HepG2 (cell line): ENCODE measurements at regions not wholly inside any gene's neighbourhood (a gene's known extent, or its start where the extent isn't known, plus 50 kb on each side); places are given as distances from the start of the nearest gene placed in this dataset.

ENCODE experiments used
- ATF7-NPFF ChIP-seq: sonication (generic); formaldehyde crosslinking; IDR thresholded peaks from 2 replicates; pipeline ENCODE4 v1.8.1; 2023; ENCODE audit warnings: mild to moderate bottlenecking, low read depth, missing genetic modification reagents, moderate library complexity
- DPF2 ChIP-seq: sonication (generic); formaldehyde crosslinking; IDR thresholded peaks from 2 replicates; pipeline ENCODE4 v1.4.0; 2020; ENCODE audit warnings: mild to moderate bottlenecking, low read depth, missing genetic modification reagents, borderline replicate concordance
- HOXD1 ChIP-seq: sonication (generic); formaldehyde crosslinking; IDR thresholded peaks from 2 replicates; pipeline ENCODE4 v1.5.0; 2020; ENCODE audit warnings: missing genetic modification reagents
- KLF13 ChIP-seq: sonication (generic); formaldehyde crosslinking; IDR thresholded peaks from 2 replicates; pipeline ENCODE4 v1.4.0; 2020; ENCODE audit warnings: mild to moderate bottlenecking, missing genetic modification reagents
- MIER2 ChIP-seq: IDR thresholded peaks from 2 replicates; pipeline ENCODE4 v1.6.1; 2016; ENCODE audit warnings: missing biosample characterization, missing genetic modification reagents
- MIXL1 ChIP-seq: IDR thresholded peaks from 2 replicates; pipeline ENCODE4 v1.6.1; 2016
- NCOA1 ChIP-seq: sonication (generic); formaldehyde crosslinking; IDR thresholded peaks from 2 replicates; pipeline ENCODE4 v1.9.0; 2021; ENCODE audit warnings: missing genetic modification reagents
- NFATC3 ChIP-seq: sonication (generic); formaldehyde crosslinking; IDR thresholded peaks from 2 replicates; pipeline ENCODE4 v1.5.1; 2020; ENCODE audit warnings: mild to moderate bottlenecking, missing genetic modification reagents
- PCBP2 ChIP-seq: fragments of 200-400 bp; formaldehyde crosslinking; optimal IDR thresholded peaks from 2 replicates; pipeline ENCODE3; 2018; ENCODE audit warnings: low read length, low read depth; ENCODE audit not compliant: poor library complexity, severe bottlenecking
- SKI ChIP-seq: fragments of 450-650 bp; IDR thresholded peaks from one replicate; pipeline ENCODE4 v1.6.1; 2018; ENCODE audit warnings: mild to moderate bottlenecking; ENCODE audit not compliant: partially characterized antibody
- SNRNP70 ChIP-seq: fragments of 200-400 bp; formaldehyde crosslinking; IDR thresholded peaks from 2 replicates; pipeline ENCODE4 v1.6.1; 2017; ENCODE audit warnings: mild to moderate bottlenecking, low read depth, low read length, moderate library complexity
- UBTF ChIP-seq: sonication (generic); formaldehyde crosslinking; IDR thresholded peaks from 2 replicates; pipeline ENCODE4 v1.4.0; 2020; ENCODE audit warnings: mild to moderate bottlenecking, missing genetic modification reagents
- XBP1 ChIP-seq: sonication (generic); formaldehyde crosslinking; IDR thresholded peaks from 2 replicates; pipeline ENCODE4 v1.5.0; 2020; ENCODE audit warnings: missing genetic modification reagents
- ZBTB39 ChIP-seq: sonication (generic); formaldehyde crosslinking; IDR thresholded peaks from 2 replicates; pipeline ENCODE4 v1.5.0; 2020; ENCODE audit warnings: missing genetic modification reagents
- ZNF124 ChIP-seq: sonication (generic); formaldehyde crosslinking; IDR thresholded peaks from 2 replicates; pipeline ENCODE4 v1.4.0; 2020; ENCODE audit warnings: missing genetic modification reagents
- ZNF138 ChIP-seq: sonication (generic); formaldehyde crosslinking; IDR thresholded peaks from 2 replicates; pipeline ENCODE4 v1.5.0; 2020; ENCODE audit warnings: mild to moderate bottlenecking, low read depth, missing genetic modification reagents
- ZNF432 ChIP-seq: sonication (generic); formaldehyde crosslinking; IDR thresholded peaks from 2 replicates; pipeline ENCODE4 v1.5.0; 2020; ENCODE audit warnings: missing genetic modification reagents, mild to moderate bottlenecking, borderline replicate concordance
- ZNF441 ChIP-seq: sonication (generic); formaldehyde crosslinking; IDR thresholded peaks from 2 replicates; pipeline ENCODE4 v1.7.0; 2021; ENCODE audit warnings: missing genetic modification reagents, borderline replicate concordance
- ZNF605 ChIP-seq: sonication (generic); formaldehyde crosslinking; IDR thresholded peaks from 2 replicates; pipeline ENCODE4 v1.8.0; 2022; ENCODE audit warnings: mild to moderate bottlenecking, missing genetic modification reagents
- ZNF609 ChIP-seq: sonication (generic); formaldehyde crosslinking; IDR thresholded peaks from 2 replicates; pipeline ENCODE4 v1.4.0; 2020; ENCODE audit warnings: mild to moderate bottlenecking, missing genetic modification reagents, borderline replicate concordance
- TF ChIP-seq, protein P1 (sequence below): sonication (generic); formaldehyde crosslinking; IDR thresholded peaks from 2 replicates; pipeline ENCODE4 v1.4.0; 2020; ENCODE audit warnings: missing genetic modification reagents

DNA sequence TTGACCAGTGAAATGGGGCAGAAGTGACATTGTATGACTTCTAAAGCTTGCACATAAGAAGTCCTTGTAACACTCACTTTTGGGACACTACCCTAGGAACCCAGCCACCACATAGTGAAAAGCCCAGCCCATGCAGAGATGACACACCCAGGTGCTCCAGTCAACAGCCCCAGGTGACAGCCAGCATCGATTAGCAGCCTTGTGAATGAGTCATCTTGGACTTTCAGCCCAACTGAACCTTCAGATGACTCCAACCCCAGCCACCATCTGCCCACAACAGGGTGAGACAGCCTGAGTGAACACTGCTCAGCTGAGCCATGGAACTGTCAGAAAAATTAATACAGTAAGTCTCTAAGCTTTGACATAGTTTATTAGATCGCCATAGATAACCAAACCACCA lies 458.6 kb downstream of the ZSWIM6 start (continued):
- TF ChIP-seq, protein P1, sequence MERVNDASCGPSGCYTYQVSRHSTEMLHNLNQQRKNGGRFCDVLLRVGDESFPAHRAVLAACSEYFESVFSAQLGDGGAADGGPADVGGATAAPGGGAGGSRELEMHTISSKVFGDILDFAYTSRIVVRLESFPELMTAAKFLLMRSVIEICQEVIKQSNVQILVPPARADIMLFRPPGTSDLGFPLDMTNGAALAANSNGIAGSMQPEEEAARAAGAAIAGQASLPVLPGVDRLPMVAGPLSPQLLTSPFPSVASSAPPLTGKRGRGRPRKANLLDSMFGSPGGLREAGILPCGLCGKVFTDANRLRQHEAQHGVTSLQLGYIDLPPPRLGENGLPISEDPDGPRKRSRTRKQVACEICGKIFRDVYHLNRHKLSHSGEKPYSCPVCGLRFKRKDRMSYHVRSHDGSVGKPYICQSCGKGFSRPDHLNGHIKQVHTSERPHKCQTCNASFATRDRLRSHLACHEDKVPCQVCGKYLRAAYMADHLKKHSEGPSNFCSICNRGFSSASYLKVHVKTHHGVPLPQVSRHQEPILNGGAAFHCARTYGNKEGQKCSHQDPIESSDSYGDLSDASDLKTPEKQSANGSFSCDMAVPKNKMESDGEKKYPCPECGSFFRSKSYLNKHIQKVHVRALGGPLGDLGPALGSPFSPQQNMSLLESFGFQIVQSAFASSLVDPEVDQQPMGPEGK (CRISPR knock-in tag) = no peak
- TF ChIP-seq ZBTB39 (no peak), ZNF124 (CRISPR knock-in tag) (no peak), ZNF138 (no peak), MIER2 (CRISPR knock-in tag) (peak; percentile 78; the same call in 1 of the 2 replicates), UBTF (CRISPR knock-in tag) (no peak), ATF7-NPFF (no peak), SKI (peak; percentile 58), MIXL1 (CRISPR knock-in tag) (0 out of 2 replicates have a peak, but pooled peaks have one; percentile 23), ZNF441 (CRISPR knock-in tag) (no peak), PCBP2 (no peak), KLF13 (no peak), NCOA1 (CRISPR knock-in tag) (no peak), ZNF605 (CRISPR knock-in tag) (no peak), DPF2 (CRISPR knock-in tag) (peak; percentile 86), SNRNP70 (no peak), ZNF609 (CRISPR knock-in tag) (0 out of 2 replicates have a peak, but pooled peaks have one; percentile 38), ZNF432 (CRISPR knock-in tag) (no peak), HOXD1 (CRISPR knock-in tag) (no peak), XBP1 (CRISPR knock-in tag) (no peak), NFATC3 (CRISPR knock-in tag) (no peak)
